ENCODE measurements at regions not wholly inside any gene's neighbourhood (a gene's known extent, or its start where the extent isn't known, plus 50 kb on each side); places are given as distances from the start of the nearest gene placed in this dataset.

DNA sequence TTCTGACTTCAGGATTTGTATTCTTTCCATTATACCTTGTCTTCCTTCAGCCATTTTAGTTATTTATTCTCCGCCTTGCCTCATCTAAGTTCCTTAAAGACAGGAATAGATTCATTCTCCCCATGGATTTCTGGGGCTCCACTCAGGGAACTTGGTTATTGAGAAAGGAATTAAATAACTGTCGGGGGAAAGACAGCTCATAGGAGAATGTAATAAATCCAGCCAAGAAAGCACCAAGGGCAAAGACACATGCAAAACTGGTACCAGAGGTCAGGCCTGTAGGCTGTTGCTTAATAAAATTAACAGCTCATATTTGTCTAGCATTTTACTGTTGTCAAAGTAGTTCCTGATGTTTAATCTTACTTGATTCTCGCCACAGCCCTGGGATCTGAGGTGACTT, 357.2 kb downstream of the TMEM38B start:
- no peak for DNase-seq (ENCODE audit: low read depth)
- no peak overlapping the region for H3K4me3 ChIP-seq (ENCODE audit: control insufficient read depth, low read depth, low read length)
- TF ChIP-seq, protein P1, sequence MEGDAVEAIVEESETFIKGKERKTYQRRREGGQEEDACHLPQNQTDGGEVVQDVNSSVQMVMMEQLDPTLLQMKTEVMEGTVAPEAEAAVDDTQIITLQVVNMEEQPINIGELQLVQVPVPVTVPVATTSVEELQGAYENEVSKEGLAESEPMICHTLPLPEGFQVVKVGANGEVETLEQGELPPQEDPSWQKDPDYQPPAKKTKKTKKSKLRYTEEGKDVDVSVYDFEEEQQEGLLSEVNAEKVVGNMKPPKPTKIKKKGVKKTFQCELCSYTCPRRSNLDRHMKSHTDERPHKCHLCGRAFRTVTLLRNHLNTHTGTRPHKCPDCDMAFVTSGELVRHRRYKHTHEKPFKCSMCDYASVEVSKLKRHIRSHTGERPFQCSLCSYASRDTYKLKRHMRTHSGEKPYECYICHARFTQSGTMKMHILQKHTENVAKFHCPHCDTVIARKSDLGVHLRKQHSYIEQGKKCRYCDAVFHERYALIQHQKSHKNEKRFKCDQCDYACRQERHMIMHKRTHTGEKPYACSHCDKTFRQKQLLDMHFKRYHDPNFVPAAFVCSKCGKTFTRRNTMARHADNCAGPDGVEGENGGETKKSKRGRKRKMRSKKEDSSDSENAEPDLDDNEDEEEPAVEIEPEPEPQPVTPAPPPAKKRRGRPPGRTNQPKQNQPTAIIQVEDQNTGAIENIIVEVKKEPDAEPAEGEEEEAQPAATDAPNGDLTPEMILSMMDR (IDR thresholded peaks at IDR 0.05; ENCODE audit: control insufficient read depth, insufficient read depth, low read depth, low read length, missing control alignments) = no peak

DNA sequence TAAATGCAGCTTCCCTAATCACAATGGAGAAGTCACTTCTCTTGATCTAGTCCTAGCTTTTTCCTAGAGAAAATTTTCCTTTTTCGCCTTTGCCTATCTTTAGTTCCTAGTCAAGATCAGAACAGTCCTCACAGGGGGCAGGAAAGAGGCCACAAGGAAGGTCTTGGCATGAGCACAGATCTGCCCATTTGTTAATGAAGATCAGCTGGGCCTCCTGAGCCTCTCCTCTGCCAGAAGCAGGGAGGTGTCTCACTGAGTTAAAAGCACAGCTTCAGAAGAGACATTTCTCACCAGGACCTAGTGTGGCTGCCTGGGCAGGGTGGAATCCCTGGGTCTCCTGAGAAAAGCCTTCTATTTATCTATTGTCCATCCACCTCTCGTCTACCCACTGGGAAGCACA, 357.8 kb downstream of the TMEM38B start:
- TF ChIP-seq, protein P1 (IDR thresholded peaks at IDR 0.05; ENCODE audit: control insufficient read depth, insufficient read depth, low read depth, low read length, missing control alignments) = no peak
- DNase-seq (ENCODE audit: low read depth) = no peak
- no peak overlapping the region for H3K4me3 ChIP-seq (ENCODE audit: control insufficient read depth, low read depth, low read length)

DNA sequence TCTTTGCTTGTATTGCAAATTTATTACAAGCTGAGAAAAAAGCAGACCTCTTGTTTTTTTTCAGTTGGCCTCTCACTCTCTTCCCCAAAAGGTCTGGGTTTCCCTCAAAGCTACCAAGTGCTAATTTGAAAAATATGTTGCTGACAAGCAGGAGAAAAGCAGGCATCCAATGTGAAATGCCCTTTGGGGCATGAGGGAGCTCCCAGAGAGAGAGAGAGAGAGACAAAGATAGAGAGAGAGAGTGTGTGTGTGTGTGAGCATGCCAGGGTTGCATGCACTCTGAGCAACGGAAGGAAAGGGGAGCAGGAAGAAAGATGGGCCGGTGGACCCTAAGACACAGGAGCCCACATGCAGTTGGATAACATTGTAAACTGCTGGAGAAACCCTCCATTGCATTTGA, 358.4 kb downstream of the TMEM38B start:
- no peak overlapping the region for H3K4me3 ChIP-seq (ENCODE audit: control insufficient read depth, low read depth, low read length)
- no peak for DNase-seq (ENCODE audit: low read depth)
- TF ChIP-seq, protein P1 (IDR thresholded peaks at IDR 0.05; ENCODE audit: control insufficient read depth, insufficient read depth, low read depth, low read length, missing control alignments) = no peak

DNA sequence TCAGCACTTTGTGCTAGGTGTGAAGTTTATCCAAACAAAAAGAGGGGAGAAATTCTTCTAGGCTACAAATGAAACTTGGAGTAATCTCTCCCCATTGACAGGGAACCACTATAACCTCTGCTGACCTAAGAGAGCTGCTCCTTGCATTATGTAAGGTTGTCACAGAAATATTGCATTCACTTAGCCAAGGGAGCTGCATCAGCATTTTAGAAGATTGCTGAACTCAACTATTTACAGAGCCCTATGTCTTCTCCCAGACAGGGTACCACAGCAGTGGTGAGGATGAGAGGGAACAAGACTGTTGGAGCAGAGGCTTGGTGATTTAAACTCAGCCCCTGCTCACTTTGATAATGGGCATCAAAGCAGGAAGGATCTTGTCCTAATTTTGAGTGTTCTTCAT, 362.0 kb downstream of the TMEM38B start:
- TF ChIP-seq, protein P1 (IDR thresholded peaks at IDR 0.05; ENCODE audit: control insufficient read depth, insufficient read depth, low read depth, low read length, missing control alignments) = no peak
- DNase-seq (ENCODE audit: low read depth) = no peak
- H3K4me3 ChIP-seq (ENCODE audit: control insufficient read depth, low read depth, low read length) = no peak overlapping the region

- no peak for DNase-seq (ENCODE audit: low read depth)
- H3K4me3 ChIP-seq (ENCODE audit: control insufficient read depth, low read depth, low read length) = no peak overlapping the region
- TF ChIP-seq, protein P1 (IDR thresholded peaks at IDR 0.05; ENCODE audit: control insufficient read depth, insufficient read depth, low read depth, low read length, missing control alignments) = no peak
Measured at GRCh38 chr9:106058460-106058859, 364.1 kb downstream of the TMEM38B start.

DNA sequence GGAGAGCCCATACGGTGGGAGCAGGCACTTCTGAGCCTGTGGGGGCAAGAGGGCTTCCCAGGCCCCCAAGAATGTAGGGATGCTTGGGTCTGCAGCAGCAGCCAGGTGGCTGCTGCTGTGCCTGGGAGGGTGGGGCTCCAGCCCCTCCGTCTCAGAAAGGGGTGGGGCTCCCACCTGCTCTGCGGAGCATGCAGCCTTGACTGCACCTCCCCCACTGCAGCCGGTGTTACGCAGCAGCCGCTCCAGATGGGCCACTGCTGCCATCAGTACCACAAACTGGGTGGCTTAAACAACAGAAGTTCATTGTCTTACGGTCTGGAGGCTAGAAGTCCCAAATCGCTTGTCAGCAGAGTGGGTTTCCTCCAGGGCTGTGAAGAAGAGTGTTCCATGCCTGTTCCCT, 365.5 kb downstream of the TMEM38B start:
- DNase-seq (ENCODE audit: low read depth) = no peak
- H3K4me3 ChIP-seq (ENCODE audit: control insufficient read depth, low read depth, low read length) = no peak overlapping the region
- TF ChIP-seq, protein P1 (IDR thresholded peaks at IDR 0.05; ENCODE audit: control insufficient read depth, insufficient read depth, low read depth, low read length, missing control alignments) = no peak

DNA sequence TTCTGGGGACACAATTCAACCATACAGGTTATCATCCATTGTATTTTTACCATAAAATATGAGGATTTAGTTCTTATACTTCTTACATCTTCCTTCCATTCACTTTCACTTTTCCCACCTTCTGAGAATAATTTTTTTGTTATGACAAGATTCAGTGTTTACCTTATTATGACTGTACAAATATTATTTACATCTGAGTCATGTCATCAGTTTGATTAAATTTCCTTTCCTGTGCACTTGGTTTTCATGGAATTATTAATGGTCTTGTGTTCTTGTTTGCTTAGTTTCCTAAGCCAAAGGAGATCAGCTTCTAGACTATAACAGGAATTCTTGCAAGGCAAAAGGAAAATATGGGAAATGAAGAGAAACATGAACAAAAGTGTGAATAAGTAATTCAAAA, 366.5 kb downstream of the TMEM38B start:
- DNase-seq (ENCODE audit: low read depth) = no peak

More for the DNA sequence above, 366.5 kb downstream of the TMEM38B start:
- TF ChIP-seq, protein P1 (IDR thresholded peaks at IDR 0.05; ENCODE audit: control insufficient read depth, insufficient read depth, low read depth, low read length, missing control alignments) = no peak
- H3K4me3 ChIP-seq (ENCODE audit: control insufficient read depth, low read depth, low read length) = no peak overlapping the region
